ENCODE measurements at regions not wholly inside any gene's neighbourhood (a gene's known extent, or its start where the extent isn't known, plus 50 kb on each side); places are given as distances from the start of the nearest gene placed in this dataset.

DNA sequence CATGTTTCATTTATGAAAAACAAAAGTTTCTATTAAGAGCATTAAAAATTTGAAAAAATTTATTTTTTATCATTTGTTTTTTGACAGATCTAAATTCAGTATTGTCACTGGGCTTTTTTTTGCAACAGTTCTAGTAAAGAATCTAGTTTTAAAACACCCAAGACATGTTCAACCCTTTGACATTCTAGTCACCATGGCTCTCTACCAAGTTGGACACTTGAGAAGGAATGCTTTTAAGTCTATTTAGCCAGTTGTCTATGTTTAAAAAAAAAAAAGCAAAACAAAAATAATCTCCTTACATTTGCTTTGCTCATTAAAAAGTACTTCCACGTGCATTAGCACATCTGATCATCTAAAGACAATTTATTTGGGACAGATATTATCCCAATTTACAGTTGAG, 417.5 kb downstream of the RSL24D1 start:
- RAD21 ChIA-PET (ENCODE audit: low non-redundant PET in 1 of 2, low total read pairs in 2 of 2, uncharacterized antibody in 2 of 2, unreplicated experiment in 2 of 2): no interaction called here
- Histone ChIP-seq H3K9me2 (ENCODE audit: insufficient read depth) (no peaks in the 10 kb centered on the region), H3K27ac (ENCODE audit: low read depth, low read length) (no peak overlapping the region), H3K4me1 (ENCODE audit: control insufficient read depth in 1 of 2, insufficient read depth in 2 of 2, low read length in 2 of 2) (no peaks in the 10 kb centered on the region), H3K9me3 (ENCODE audit: control insufficient read depth in 1 of 2, insufficient read depth in 1 of 2, low read depth in 1 of 2, low read length in 2 of 2) (peaks cover 9 to 13% of the 10 kb centered on the region in 2 experiments; a peak in 3 of 4 replicates), H3K4me3 (replicated peaks in 1 of 2; ENCODE audit: low read depth in 1 of 2, low read length in 2 of 2) (no peak overlapping the region), H3K9ac (ENCODE audit: low read length) (no peak overlapping the region), H3K36me3 (ENCODE audit: control insufficient read depth in 1 of 2, insufficient read depth in 2 of 2, low read length in 2 of 2) (no peaks in the 10 kb centered on the region), H2AFZ (ENCODE audit: low read depth, low read length, poor library complexity, severe bottlenecking) (no peak overlapping the region), H3K4me2 (ENCODE audit: low read length) (no peak overlapping the region), H4K20me1 (ENCODE audit: insufficient read depth) (no peaks in the 10 kb centered on the region), H3K27me3 (ENCODE audit: insufficient read depth, low read length) (no peaks in the 10 kb centered on the region), H3K79me2 (ENCODE audit: insufficient read depth, low read length) (no peaks in the 10 kb centered on the region)
- POLR2A ChIA-PET: no interaction called here
- no peak for ATAC-seq
- BruUV-seq (replicated peaks): no TSS peak
- intact Hi-C loops (cut with micrococcal nuclease): no loop called here
- CTCF ChIA-PET: no interaction called here
- DNase-seq (ENCODE audit: low read depth, low spot score): no peak
- TF ChIP-seq EGR1 (IDR thresholded peaks at IDR 0.05; ENCODE audit: low read depth): no peak
- no peak for TF ChIP-seq EZH2 (IDR thresholded peaks at IDR 0.05)
- no peak for TF ChIP-seq YY1 (IDR thresholded peaks at IDR 0.05; ENCODE audit: extremely low read depth, insufficient replicate concordance, low read depth, low read length)
- TF ChIP-seq POLR2AphosphoS5 (IDR thresholded peaks at IDR 0.05; ENCODE audit: low read depth, low read length): no peak
- no peak for TF ChIP-seq FOSL1 (IDR thresholded peaks at IDR 0.05; ENCODE audit: low read depth)
- no peak for TF ChIP-seq SP1 (IDR thresholded peaks at IDR 0.05; ENCODE audit: low read depth)
- TF ChIP-seq, protein P1, sequence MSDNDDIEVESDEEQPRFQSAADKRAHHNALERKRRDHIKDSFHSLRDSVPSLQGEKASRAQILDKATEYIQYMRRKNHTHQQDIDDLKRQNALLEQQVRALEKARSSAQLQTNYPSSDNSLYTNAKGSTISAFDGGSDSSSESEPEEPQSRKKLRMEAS (IDR thresholded peaks at IDR 0.05): no peak
- no peak for TF ChIP-seq RAD21 (IDR thresholded peaks at IDR 0.05; ENCODE audit: low read depth)
- no peak for TF ChIP-seq SRF (IDR thresholded peaks at IDR 0.05; ENCODE audit: low read depth)
- no peak for TF ChIP-seq EZH2phosphoT487 (IDR thresholded peaks at IDR 0.05; ENCODE audit: borderline replicate concordance)
- TF ChIP-seq POLR2A (IDR thresholded peaks at IDR 0.05; ENCODE audit: borderline replicate concordance, extremely low read depth, insufficient read depth, insufficient read length): no peak
- no peak for TF ChIP-seq CEBPB (IDR thresholded peaks at IDR 0.05; ENCODE audit: low read depth)
- no peak for TF ChIP-seq JUND (IDR thresholded peaks at IDR 0.05)
- TF ChIP-seq, protein P2, sequence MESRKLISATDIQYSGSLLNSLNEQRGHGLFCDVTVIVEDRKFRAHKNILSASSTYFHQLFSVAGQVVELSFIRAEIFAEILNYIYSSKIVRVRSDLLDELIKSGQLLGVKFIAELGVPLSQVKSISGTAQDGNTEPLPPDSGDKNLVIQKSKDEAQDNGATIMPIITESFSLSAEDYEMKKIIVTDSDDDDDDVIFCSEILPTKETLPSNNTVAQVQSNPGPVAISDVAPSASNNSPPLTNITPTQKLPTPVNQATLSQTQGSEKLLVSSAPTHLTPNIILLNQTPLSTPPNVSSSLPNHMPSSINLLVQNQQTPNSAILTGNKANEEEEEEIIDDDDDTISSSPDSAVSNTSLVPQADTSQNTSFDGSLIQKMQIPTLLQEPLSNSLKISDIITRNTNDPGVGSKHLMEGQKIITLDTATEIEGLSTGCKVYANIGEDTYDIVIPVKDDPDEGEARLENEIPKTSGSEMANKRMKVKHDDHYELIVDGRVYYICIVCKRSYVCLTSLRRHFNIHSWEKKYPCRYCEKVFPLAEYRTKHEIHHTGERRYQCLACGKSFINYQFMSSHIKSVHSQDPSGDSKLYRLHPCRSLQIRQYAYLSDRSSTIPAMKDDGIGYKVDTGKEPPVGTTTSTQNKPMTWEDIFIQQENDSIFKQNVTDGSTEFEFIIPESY (IDR thresholded peaks at IDR 0.05; ENCODE audit: extremely low read depth, insufficient replicate concordance, low read length): no peak
- TF ChIP-seq, protein P3, sequence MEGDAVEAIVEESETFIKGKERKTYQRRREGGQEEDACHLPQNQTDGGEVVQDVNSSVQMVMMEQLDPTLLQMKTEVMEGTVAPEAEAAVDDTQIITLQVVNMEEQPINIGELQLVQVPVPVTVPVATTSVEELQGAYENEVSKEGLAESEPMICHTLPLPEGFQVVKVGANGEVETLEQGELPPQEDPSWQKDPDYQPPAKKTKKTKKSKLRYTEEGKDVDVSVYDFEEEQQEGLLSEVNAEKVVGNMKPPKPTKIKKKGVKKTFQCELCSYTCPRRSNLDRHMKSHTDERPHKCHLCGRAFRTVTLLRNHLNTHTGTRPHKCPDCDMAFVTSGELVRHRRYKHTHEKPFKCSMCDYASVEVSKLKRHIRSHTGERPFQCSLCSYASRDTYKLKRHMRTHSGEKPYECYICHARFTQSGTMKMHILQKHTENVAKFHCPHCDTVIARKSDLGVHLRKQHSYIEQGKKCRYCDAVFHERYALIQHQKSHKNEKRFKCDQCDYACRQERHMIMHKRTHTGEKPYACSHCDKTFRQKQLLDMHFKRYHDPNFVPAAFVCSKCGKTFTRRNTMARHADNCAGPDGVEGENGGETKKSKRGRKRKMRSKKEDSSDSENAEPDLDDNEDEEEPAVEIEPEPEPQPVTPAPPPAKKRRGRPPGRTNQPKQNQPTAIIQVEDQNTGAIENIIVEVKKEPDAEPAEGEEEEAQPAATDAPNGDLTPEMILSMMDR (IDR thresholded peaks at IDR 0.05 in 2 of 3, conservative IDR thresholded peaks at IDR 0.05 in 1 of 3; ENCODE audit: borderline replicate concordance in 1 of 3, insufficient read depth in 1 of 3, low read depth in 2 of 3, low read length in 2 of 3): no peak
- TF ChIP-seq, protein P4, sequence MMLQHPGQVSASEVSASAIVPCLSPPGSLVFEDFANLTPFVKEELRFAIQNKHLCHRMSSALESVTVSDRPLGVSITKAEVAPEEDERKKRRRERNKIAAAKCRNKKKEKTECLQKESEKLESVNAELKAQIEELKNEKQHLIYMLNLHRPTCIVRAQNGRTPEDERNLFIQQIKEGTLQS (IDR thresholded peaks at IDR 0.05): no peak

All from HCT116 (cell line).